ENCODE measurements at regions not wholly inside any gene's neighbourhood (a gene's known extent, or its start where the extent isn't known, plus 50 kb on each side); places are given as distances from the start of the nearest gene placed in this dataset.

- DNase-seq: no peak
Observed at GRCh38 chr16:86019446-86020047, 120.6 kb downstream of the IRF8 start.

- no peak for DNase-seq
Observed at GRCh38 chr16:86020971-86021370, 122.0 kb downstream of the IRF8 start.

GRCh38 chr16:86022381-86022960, 123.5 kb downstream of the IRF8 start:
- no peak for DNase-seq

- DNase-seq: no peak
Observed at GRCh38 chr16:86024210-86024609, 125.2 kb downstream of the IRF8 start.

GRCh38 chr16:86025706-86026105, 126.7 kb downstream of the IRF8 start:
- DNase-seq: no peak

- DNase-seq: no peak
Observed at GRCh38 chr16:86026171-86026910, 127.4 kb downstream of the IRF8 start.

- DNase-seq: no peak
Observed at GRCh38 chr16:86026916-86027315, 128.0 kb downstream of the IRF8 start.

- DNase-seq: no peak
Observed at GRCh38 chr16:86027373-86028126, 128.6 kb downstream of the IRF8 start.

- DNase-seq: no peak
Observed at GRCh38 chr16:86029131-86029741, 130.3 kb downstream of the IRF8 start.

- no peak for DNase-seq
Observed at GRCh38 chr16:86030116-86030515, 131.2 kb downstream of the IRF8 start.

GRCh38 chr16:86031141-86031678, 132.2 kb downstream of the IRF8 start:
- DNase-seq: no peak

- DNase-seq: no peak
Observed at GRCh38 chr16:86033016-86033474, 134.1 kb downstream of the IRF8 start.

GRCh38 chr16:86033971-86034370, 135.0 kb downstream of the IRF8 start:
- DNase-seq: no peak

- DNase-seq: no peak
Observed at GRCh38 chr16:86034421-86034919, 135.5 kb downstream of the IRF8 start.

- no peak for DNase-seq
Observed at GRCh38 chr16:86035906-86036305, 136.9 kb downstream of the IRF8 start.

GRCh38 chr16:86037999-86038925, 139.3 kb downstream of the IRF8 start:
- no peak for DNase-seq

- no peak for DNase-seq
Observed at GRCh38 chr16:86038926-86039310, 140.0 kb downstream of the IRF8 start.

GRCh38 chr16:86039606-86040005, 140.6 kb downstream of the IRF8 start:
- no peak for DNase-seq

GRCh38 chr16:86040496-86040895, 141.5 kb downstream of the IRF8 start:
- no peak for DNase-seq

- DNase-seq: no peak
Observed at GRCh38 chr16:86041215-86041614, 142.3 kb downstream of the IRF8 start.

GRCh38 chr16:86041807-86042206, 142.8 kb downstream of the IRF8 start:
- no peak for DNase-seq

All from activated CD8-positive, alpha-beta memory T cell treated with anti-CD3 and anti-CD28 coated beads, Interleukin-2, amount 50 U/mL, for 4 hours (primary cell).